NCI-H146 treated with DMSO at 0.1 percent for 48 hours (cell line): ENCODE measurements at regions not wholly inside any gene's neighbourhood (a gene's known extent, or its start where the extent isn't known, plus 50 kb on each side); places are given as distances from the start of the nearest gene placed in this dataset.

Source experiments
- DNase-seq: peaks from one replicate; lab custom pipeline; 2025; ENCODE audit not compliant: unreplicated experiment; lab: John Stamatoyannopoulos, UW

GRCh38 chr1:106899644-106900043, 156.8 kb upstream of the PRMT6 start:
- DNase-seq, result no peak

- DNase-seq, result no peak
Observed at GRCh38 chr1:106907795-106908194, 148.7 kb upstream of the PRMT6 start.

- DNase-seq, result peak; percentile 22
Observed at GRCh38 chr1:106908689-106909088, 147.8 kb upstream of the PRMT6 start.

- no peak for DNase-seq
Observed at GRCh38 chr1:106910798-106911197, 145.7 kb upstream of the PRMT6 start.

GRCh38 chr1:106912131-106912530, 144.3 kb upstream of the PRMT6 start:
- DNase-seq, result no peak

GRCh38 chr1:106921186-106921585, 135.3 kb upstream of the PRMT6 start:
- no peak for DNase-seq

GRCh38 chr1:106924360-106924759, 132.1 kb upstream of the PRMT6 start:
- DNase-seq, result no peak

GRCh38 chr1:106925750-106926149, 130.7 kb upstream of the PRMT6 start:
- DNase-seq, result no peak

- no peak for DNase-seq
Observed at GRCh38 chr1:106926803-106927582, 129.5 kb upstream of the PRMT6 start.

- DNase-seq, result no peak
Observed at GRCh38 chr1:106937104-106937503, 119.4 kb upstream of the PRMT6 start.

GRCh38 chr1:106944721-106945120, 111.8 kb upstream of the PRMT6 start:
- DNase-seq, result no peak

- DNase-seq, result no peak
Observed at GRCh38 chr1:106952776-106953175, 103.7 kb upstream of the PRMT6 start.

- DNase-seq, result no peak
Observed at GRCh38 chr1:106954661-106955229, 101.7 kb upstream of the PRMT6 start.

GRCh38 chr1:106956721-106957120, 99.8 kb upstream of the PRMT6 start:
- no peak for DNase-seq

GRCh38 chr1:106957795-106958194, 98.7 kb upstream of the PRMT6 start:
- no peak for DNase-seq

GRCh38 chr1:106960412-106960811, 96.1 kb upstream of the PRMT6 start:
- DNase-seq, result no peak

GRCh38 chr1:106961646-106962045, 94.8 kb upstream of the PRMT6 start:
- DNase-seq, result no peak

- no peak for DNase-seq
Observed at GRCh38 chr1:106962591-106962990, 93.9 kb upstream of the PRMT6 start.

GRCh38 chr1:106964495-106964894, 92.0 kb upstream of the PRMT6 start:
- DNase-seq, result no peak

- no peak for DNase-seq
Observed at GRCh38 chr1:106968644-106969043, 87.8 kb upstream of the PRMT6 start.

- DNase-seq, result no peak
Observed at GRCh38 chr1:106969731-106970130, 86.7 kb upstream of the PRMT6 start.

- DNase-seq, result no peak
Observed at GRCh38 chr1:106972074-106972473, 84.4 kb upstream of the PRMT6 start.

- no peak for DNase-seq
Observed at GRCh38 chr1:106975944-106976343, 80.5 kb upstream of the PRMT6 start.
